GM20000 (cell line): ENCODE measurements at regions not wholly inside any gene's neighbourhood (a gene's known extent, or its start where the extent isn't known, plus 50 kb on each side); places are given as distances from the start of the nearest gene placed in this dataset.

ENCODE experiments used
- DNase-seq: peaks from one replicate; pipeline ENCODE4 v3.0.0; 2012; ENCODE audit warnings: low spot score
- TF ChIP-seq, protein P1 (sequence below): IDR thresholded peaks from 2 replicates; pipeline ENCODE4 v1.5.1; 2012; ENCODE audit warnings: mild to moderate bottlenecking, control low read depth; ENCODE audit errors: extremely low read depth, missing control alignments

DNA sequence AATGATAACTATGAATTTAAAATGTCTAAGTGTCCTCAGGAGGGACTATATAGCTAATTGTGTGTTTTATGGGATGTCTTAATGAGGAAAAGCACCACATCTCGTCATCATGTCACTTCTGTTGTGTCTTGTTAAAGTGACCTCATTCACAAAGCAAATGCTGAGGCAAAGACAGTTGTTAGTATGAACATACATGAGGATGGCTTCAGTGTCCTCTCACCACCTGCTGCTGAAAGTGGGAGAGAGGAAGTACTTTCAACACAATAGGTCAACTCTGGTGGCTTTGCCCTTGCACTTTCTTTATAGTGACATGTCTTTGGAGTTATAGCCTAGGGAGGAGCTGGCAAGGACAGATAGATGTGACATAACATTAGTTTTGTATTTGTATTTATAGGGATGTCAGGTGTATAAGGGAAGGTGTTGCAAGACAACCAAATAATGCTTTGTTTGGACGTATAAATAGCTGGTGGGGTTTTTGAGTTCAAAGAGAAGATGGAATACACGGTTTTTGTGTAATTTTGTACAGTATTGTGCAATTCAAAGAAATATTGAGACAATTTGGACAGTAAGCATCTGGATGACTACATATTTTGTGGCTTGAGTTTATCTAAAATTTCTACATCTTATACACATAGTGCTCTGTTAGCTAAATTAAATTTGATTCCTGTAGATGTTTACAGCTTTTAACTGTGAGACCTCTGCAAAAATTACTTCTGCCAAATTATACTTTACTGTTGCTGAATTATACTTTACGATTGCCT is 131.7 kb upstream of the ATP2B1 start:
- DNase-seq: no peak
- TF ChIP-seq, protein P1, sequence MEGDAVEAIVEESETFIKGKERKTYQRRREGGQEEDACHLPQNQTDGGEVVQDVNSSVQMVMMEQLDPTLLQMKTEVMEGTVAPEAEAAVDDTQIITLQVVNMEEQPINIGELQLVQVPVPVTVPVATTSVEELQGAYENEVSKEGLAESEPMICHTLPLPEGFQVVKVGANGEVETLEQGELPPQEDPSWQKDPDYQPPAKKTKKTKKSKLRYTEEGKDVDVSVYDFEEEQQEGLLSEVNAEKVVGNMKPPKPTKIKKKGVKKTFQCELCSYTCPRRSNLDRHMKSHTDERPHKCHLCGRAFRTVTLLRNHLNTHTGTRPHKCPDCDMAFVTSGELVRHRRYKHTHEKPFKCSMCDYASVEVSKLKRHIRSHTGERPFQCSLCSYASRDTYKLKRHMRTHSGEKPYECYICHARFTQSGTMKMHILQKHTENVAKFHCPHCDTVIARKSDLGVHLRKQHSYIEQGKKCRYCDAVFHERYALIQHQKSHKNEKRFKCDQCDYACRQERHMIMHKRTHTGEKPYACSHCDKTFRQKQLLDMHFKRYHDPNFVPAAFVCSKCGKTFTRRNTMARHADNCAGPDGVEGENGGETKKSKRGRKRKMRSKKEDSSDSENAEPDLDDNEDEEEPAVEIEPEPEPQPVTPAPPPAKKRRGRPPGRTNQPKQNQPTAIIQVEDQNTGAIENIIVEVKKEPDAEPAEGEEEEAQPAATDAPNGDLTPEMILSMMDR: no peak

- TF ChIP-seq, protein P1: no peak
- no peak for DNase-seq
These were observed 130.8 kb upstream of the ATP2B1 start for GRCh38 chr12:89839444-89839843.

DNA sequence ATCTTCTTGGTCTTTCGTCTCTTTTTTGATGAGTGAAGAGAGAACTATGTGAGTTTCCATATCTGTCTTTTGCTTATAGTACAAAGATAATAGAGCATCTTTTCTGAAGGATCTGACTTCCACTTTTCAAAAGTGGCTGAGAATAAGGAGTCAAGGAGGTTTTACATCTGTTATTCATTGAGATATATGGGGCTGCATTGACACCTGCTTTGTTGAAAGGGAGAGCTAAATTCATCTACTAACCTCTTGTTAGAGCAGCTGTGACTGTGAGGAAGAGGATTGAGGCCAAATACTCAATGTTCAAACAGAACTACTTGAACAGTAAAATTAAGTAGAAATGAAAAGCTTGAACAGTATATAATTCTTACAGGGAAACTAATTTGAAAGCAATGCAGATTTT is 130.2 kb upstream of the ATP2B1 start:
- TF ChIP-seq, protein P1: no peak
- no peak for DNase-seq

- TF ChIP-seq, protein P1: no peak
- no peak for DNase-seq
These were observed 127.4 kb upstream of the ATP2B1 start for GRCh38 chr12:89836026-89836425.

DNA sequence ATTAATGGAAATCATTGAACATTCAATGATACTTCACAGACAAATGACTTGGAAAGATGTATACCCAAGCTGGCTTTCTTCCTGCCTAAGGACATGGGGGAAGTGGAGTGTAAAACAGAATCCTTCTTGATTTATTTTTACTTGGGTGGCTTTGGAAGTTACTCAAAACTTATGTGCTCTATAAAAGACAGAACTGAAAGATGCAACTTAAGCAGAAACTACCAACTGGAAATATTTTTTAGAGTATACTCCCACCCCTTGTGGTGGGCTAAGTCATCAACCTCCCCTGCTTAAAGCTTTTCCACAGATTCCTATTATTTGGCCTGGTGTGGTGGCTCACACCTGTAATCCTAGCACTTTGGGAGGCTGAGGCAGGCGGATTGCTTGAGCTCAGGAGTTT is 126.0 kb upstream of the ATP2B1 start:
- TF ChIP-seq, protein P1: no peak
- DNase-seq: no peak

DNA sequence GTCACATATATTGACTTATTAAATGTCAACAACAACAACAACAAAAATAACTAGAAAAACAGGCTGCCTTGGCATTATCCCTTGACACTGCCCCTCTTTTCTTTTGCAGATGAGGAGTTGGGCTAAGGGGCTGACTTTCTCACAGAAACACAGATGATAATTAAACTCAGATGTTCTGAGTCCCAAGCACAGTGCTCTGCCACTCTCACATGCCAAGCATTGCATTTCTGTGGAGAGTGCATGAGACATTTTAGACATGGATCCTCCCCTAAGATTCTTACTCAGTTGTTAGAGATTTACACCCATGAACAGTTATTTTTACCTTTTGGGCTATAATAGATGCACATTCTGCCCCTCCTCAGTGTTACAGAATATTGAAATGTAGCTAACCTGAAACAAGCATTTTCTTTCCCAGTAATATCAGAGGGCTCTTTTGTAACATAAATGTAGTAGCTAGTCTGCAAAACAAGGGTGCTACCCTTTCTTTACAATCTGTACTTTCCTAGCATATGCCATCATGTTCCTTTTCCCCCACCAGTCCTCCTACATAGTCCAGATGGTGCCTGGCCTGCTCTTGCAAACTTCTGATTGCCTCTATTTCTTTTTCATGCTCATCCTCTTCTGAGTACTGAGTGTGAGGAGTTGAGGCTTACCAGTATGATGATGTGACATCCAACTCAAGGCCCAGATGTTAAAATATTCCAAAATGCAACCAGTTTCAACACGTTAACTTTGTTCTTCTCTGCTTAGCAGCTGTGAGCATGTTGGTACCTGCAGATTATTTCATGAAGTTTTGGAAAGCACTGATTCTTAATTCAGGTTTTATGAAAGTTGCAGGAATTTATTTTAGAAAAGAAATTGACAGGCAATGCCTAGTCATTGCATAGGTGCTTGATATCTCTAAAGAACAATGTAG is 125.0 kb upstream of the ATP2B1 start:
- DNase-seq: no peak
- TF ChIP-seq, protein P1: no peak

DNA sequence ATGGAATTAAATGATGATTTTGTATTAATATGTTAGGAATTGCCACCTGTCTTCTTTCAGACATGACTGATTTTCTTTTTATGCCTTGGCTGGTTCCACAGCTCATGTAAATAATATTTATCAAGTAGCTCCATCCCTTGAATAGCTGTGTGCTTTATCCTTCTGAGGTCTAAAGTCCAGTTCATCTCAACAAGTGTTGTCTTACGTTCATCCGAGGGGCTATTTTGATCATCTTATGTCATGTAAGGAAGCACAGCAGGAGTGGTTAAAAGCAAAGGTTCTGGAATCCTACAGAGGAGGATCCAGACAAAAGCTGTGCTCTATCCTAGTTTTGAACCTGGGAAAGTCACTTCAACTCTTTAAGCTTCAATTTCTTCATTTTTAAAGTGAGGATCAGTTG is 123.7 kb upstream of the ATP2B1 start:
- TF ChIP-seq, protein P1: no peak
- no peak for DNase-seq
